GM12878 (cell line): ENCODE measurements at regions not wholly inside any gene's neighbourhood (a gene's known extent, or its start where the extent isn't known, plus 50 kb on each side); places are given as distances from the start of the nearest gene placed in this dataset.

Experiments used
- ATAC-seq: fragments of 200-7000 bp; cut with Tn5 transposase; 3 replicates; pipeline ENCODE4 v1.9.1; 2020; ENCODE audit warnings: mild to moderate bottlenecking, moderate library complexity
- BruUV-seq: library from RNA; stranded (reverse); fragments of 400-500 nt; replicated peaks from 2 replicates; lab custom pipeline; 2021; lab: Mats Ljungman, UMichigan
- CTCF ChIA-PET: fragments of 300-600 bp; sonication (Branson Sonifier 250); formaldehyde crosslinking; extraction: SDS; loops from one replicate; lab custom pipeline; 2021; ENCODE audit warnings: inconsistent platforms; lab: Yijun Ruan, JAX
- POLR2A ChIA-PET: fragments of 350-600 bp; formaldehyde crosslinking; extraction: SDS; loops from one replicate; lab custom pipeline; 2021; ENCODE audit warnings: inconsistent platforms; lab: Charles Lee
- RAD21 ChIA-PET: fragments of 300-600 bp; sonication (Branson Sonifier 250); formaldehyde crosslinking; loops from one replicate; lab custom pipeline; 2023; ENCODE audit warnings: antibody characterized with exemption; ENCODE audit not compliant: unreplicated experiment; lab: Charles Lee
- SMC1A ChIA-PET: fragments of 300-600 bp; sonication (Branson Sonifier 250); formaldehyde crosslinking; loops from one replicate; lab custom pipeline; 2023; ENCODE audit not compliant: unreplicated experiment, uncharacterized antibody; lab: Charles Lee
- DNase-seq: peaks from one replicate; pipeline ENCODE4 v3.0.0-alpha.2; 2011; ENCODE audit warnings: low read depth, low spot score
- FAIRE-seq: peaks from 3 replicates; lab custom pipeline; 2011; peaks lifted over from hg19 to GRCh38; lab: Jason Lieb, UNC
- H2AFZ ChIP-seq: 2 replicates; pipeline ENCODE4 v1.6.0; 2011; ENCODE audit warnings: low read depth, low read length, control low read depth; ENCODE audit not compliant: control insufficient read depth
- H3K27ac ChIP-seq: 2 replicates; pipeline ENCODE4 v1.5.1; 2011; ENCODE audit warnings: control low read depth; ENCODE audit not compliant: control insufficient read depth, insufficient read depth
- H3K27me3 ChIP-seq, 2 experiments: replicated peaks in 1 of 2; 2 replicates each; pipeline versions ENCODE4 v1.6.0 to v1.6.1; 2011; ENCODE audit warnings: low read length in 1 of 2; ENCODE audit not compliant: control insufficient read depth in 2 of 2, insufficient read depth in 2 of 2
- H3K36me3 ChIP-seq, 2 experiments: 2 replicates each; pipeline ENCODE4 v1.5.1; 2011; ENCODE audit warnings: low read length in 1 of 2; ENCODE audit not compliant: control insufficient read depth in 2 of 2, insufficient read depth in 2 of 2
- H3K4me1 ChIP-seq: 2 replicates; pipeline ENCODE4 v1.6.1; 2011; ENCODE audit warnings: mild to moderate bottlenecking, low read length, moderate library complexity, mixed read lengths; ENCODE audit not compliant: control insufficient read depth, insufficient read depth
- H3K4me2 ChIP-seq: 2 replicates; pipeline ENCODE4 v1.6.0; 2011; ENCODE audit warnings: control low read depth; ENCODE audit not compliant: control insufficient read depth, insufficient read depth
- H3K4me3 ChIP-seq: fragments of 200-600 bp; sonication (generic); 2 replicates; pipeline ENCODE4 v1.5.1; 2016
- H3K79me2 ChIP-seq: 2 replicates; pipeline ENCODE4 v1.6.0; 2011; ENCODE audit warnings: low read length; ENCODE audit not compliant: control insufficient read depth, insufficient read depth
- H3K9ac ChIP-seq: 2 replicates; pipeline ENCODE4 v1.8.0; 2011; ENCODE audit warnings: low read length, control low read depth, mixed read lengths; ENCODE audit not compliant: control insufficient read depth, insufficient read depth
- H3K9me3 ChIP-seq: replicated peaks from 3 replicates; pipeline ENCODE4 v1.5.1; 2011; ENCODE audit warnings: mild to moderate bottlenecking, low read length; ENCODE audit not compliant: control insufficient read depth, insufficient read depth
- H4K20me1 ChIP-seq: 2 replicates; pipeline ENCODE4 v1.6.0; 2011; ENCODE audit not compliant: control insufficient read depth, insufficient read depth
- CHD4 ChIP-seq: fragments of 200-600 bp; sonication (generic); IDR thresholded peaks from 2 replicates; pipeline ENCODE4 v1.6.1; 2016; ENCODE audit warnings: mild to moderate bottlenecking
- CREB1 ChIP-seq: IDR thresholded peaks from 2 replicates; pipeline ENCODE4 v1.6.1; 2012; ENCODE audit warnings: low read depth, mild to moderate bottlenecking, inconsistent platforms
- EED ChIP-seq: sonication (generic); IDR thresholded peaks from 2 replicates; pipeline ENCODE4 v1.6.1; 2016; ENCODE audit warnings: antibody characterized with exemption, low read depth
- IKZF1 ChIP-seq: fragments of 450-650 bp; conservative IDR thresholded peaks from 2 replicates; pipeline ENCODE4 v1.6.1; 2017; ENCODE audit warnings: antibody characterized with exemption, mild to moderate bottlenecking
- JUNB ChIP-seq: IDR thresholded peaks from 2 replicates; pipeline ENCODE4 v1.6.1; 2016; ENCODE audit warnings: antibody characterized with exemption, mild to moderate bottlenecking
- JUND ChIP-seq: IDR thresholded peaks from 2 replicates; pipeline ENCODE4 v1.6.1; 2012; ENCODE audit warnings: low read depth, mild to moderate bottlenecking, low read length, improper control_type of control experiment, moderate library complexity
- MEF2B ChIP-seq: fragments of 450-650 bp; IDR thresholded peaks from 2 replicates; pipeline ENCODE4 v1.6.1; 2018; ENCODE audit warnings: mild to moderate bottlenecking, moderate library complexity; ENCODE audit not compliant: partially characterized antibody, poor library complexity, severe bottlenecking
- POLR2A ChIP-seq: IDR thresholded peaks from 2 replicates; pipeline ENCODE4 v1.6.1; 2011; ENCODE audit warnings: low read depth, mild to moderate bottlenecking, low read length
- RAD21 ChIP-seq: IDR thresholded peaks from 2 replicates; pipeline ENCODE4 v1.6.1; 2011; ENCODE audit warnings: mild to moderate bottlenecking, low read depth, low read length, moderate library complexity; ENCODE audit not compliant: insufficient read depth
- SMC3 ChIP-seq: IDR thresholded peaks from 2 replicates; pipeline ENCODE4 v1.6.1; 2011; ENCODE audit warnings: low read length, improper control_type of control experiment, borderline replicate concordance
- TARDBP ChIP-seq: IDR thresholded peaks from 2 replicates; pipeline ENCODE4 v1.6.1; 2016; ENCODE audit warnings: borderline replicate concordance
- TCF3 ChIP-seq: IDR thresholded peaks from 2 replicates; pipeline ENCODE4 v1.6.1; 2012; ENCODE audit warnings: low read depth, mild to moderate bottlenecking, low read length, borderline replicate concordance; ENCODE audit not compliant: insufficient read depth
- YBX1 ChIP-seq: fragments of 450-650 bp; IDR thresholded peaks from 2 replicates; pipeline ENCODE4 v1.6.1; 2016; ENCODE audit warnings: antibody characterized with exemption
- ZBED1 ChIP-seq: IDR thresholded peaks from 2 replicates; pipeline ENCODE4 v1.6.1; 2016; ENCODE audit warnings: borderline replicate concordance
- ZNF217 ChIP-seq: fragments of 450-650 bp; IDR thresholded peaks from 2 replicates; pipeline ENCODE4 v1.6.1; 2017; ENCODE audit warnings: antibody characterized with exemption, mild to moderate bottlenecking
- ZSCAN29 ChIP-seq: fragments of 450-650 bp; IDR thresholded peaks from 2 replicates; pipeline ENCODE4 v1.6.1; 2017; ENCODE audit warnings: mild to moderate bottlenecking, moderate library complexity
- WGBS: methylation state at CpG from one replicate; pipeline ENCODE4 v1.1.6; 2016; ENCODE audit warnings: low lambda C conversion rate; ENCODE audit not compliant: insufficient replicate concordance, insufficient coverage; ENCODE audit errors: missing lambda C conversion rate; 5-methylcytosine and 5-hydroxymethylcytosine counted together
- in situ Hi-C: fragments of 300-500 bp; cut with MboI; formaldehyde crosslinking; loops from 9 replicates; pipeline ENCODE4 v1.14.3; 2018; ENCODE audit warnings: mixed read lengths
- intact Hi-C: fragments of 100-400 bp; cut with micrococcal nuclease; formaldehyde crosslinking; loops from one replicate; pipeline ENCODE4 v1.14.2; 2022; ENCODE audit not compliant: unreplicated experiment
- TF ChIP-seq, protein P1 (sequence below): fragments of 450-650 bp; formaldehyde crosslinking; IDR thresholded peaks from 2 replicates; pipeline ENCODE4 v1.4.0; 2020; ENCODE audit warnings: mild to moderate bottlenecking, moderate library complexity
- TF ChIP-seq, protein P2 (sequence below): fragments of 450-650 bp; conservative IDR thresholded peaks from 2 replicates; pipeline ENCODE4 v1.6.1; 2017; ENCODE audit warnings: mild to moderate bottlenecking, moderate library complexity
- TF ChIP-seq, protein P3 (sequence below): IDR thresholded peaks from 2 replicates; pipeline ENCODE4 v1.6.1; 2011; ENCODE audit warnings: mild to moderate bottlenecking, low read depth, low read length, moderate library complexity; ENCODE audit not compliant: insufficient replicate concordance
- TF ChIP-seq, protein P4 (sequence below): fragments of 450-650 bp; IDR thresholded peaks from 2 replicates; pipeline ENCODE4 v1.6.1; 2017; ENCODE audit warnings: borderline replicate concordance

DNA sequence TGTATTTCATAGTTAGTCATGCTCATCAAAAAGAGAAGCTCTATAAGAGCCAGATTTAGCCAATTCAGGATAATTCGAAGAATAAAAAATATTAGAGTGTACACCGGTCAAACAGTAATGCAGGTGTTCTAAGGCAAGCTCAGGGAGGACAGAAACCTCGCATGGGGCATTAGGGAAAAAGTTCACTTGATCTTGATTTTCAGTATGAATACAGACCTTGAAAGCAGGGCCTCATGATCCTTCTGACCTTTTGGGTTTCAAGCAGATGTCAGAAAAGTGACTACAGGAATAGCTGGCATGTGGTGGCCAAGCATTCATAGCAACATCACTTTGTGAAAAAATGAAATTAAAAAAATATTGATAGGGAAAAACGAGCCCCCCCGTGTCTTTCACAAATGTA, 394.9 kb downstream of the KIF4B start:
- H3K36me3 ChIP-seq, result no peaks in the 10 kb centered on the region
- no TSS peak for BruUV-seq
- POLR2A ChIA-PET, result no interaction called here
- no peak for DNase-seq
- no peak overlapping the region for H3K4me2 ChIP-seq
- CTCF ChIA-PET, result no interaction called here
- no peak for ATAC-seq
- H3K27ac ChIP-seq, result no peak overlapping the region
- intact Hi-C loops, result no loop called here
- H3K4me1 ChIP-seq, result no peaks in the 10 kb centered on the region
- no peak overlapping the region for H3K4me3 ChIP-seq
- H3K9me3 ChIP-seq, result no peaks in the 10 kb centered on the region
- H3K9ac ChIP-seq, result no peak overlapping the region
- WGBS, result 33% methylated on average over 5 of the region's 5 CpGs
- RAD21 ChIA-PET, result no interaction called here
- H2AFZ ChIP-seq, result no peak overlapping the region
- TF ChIP-seq IKZF1, result no peak
- no peak for TF ChIP-seq SMC3
- no peak for TF ChIP-seq JUND
- TF ChIP-seq, protein P1, sequence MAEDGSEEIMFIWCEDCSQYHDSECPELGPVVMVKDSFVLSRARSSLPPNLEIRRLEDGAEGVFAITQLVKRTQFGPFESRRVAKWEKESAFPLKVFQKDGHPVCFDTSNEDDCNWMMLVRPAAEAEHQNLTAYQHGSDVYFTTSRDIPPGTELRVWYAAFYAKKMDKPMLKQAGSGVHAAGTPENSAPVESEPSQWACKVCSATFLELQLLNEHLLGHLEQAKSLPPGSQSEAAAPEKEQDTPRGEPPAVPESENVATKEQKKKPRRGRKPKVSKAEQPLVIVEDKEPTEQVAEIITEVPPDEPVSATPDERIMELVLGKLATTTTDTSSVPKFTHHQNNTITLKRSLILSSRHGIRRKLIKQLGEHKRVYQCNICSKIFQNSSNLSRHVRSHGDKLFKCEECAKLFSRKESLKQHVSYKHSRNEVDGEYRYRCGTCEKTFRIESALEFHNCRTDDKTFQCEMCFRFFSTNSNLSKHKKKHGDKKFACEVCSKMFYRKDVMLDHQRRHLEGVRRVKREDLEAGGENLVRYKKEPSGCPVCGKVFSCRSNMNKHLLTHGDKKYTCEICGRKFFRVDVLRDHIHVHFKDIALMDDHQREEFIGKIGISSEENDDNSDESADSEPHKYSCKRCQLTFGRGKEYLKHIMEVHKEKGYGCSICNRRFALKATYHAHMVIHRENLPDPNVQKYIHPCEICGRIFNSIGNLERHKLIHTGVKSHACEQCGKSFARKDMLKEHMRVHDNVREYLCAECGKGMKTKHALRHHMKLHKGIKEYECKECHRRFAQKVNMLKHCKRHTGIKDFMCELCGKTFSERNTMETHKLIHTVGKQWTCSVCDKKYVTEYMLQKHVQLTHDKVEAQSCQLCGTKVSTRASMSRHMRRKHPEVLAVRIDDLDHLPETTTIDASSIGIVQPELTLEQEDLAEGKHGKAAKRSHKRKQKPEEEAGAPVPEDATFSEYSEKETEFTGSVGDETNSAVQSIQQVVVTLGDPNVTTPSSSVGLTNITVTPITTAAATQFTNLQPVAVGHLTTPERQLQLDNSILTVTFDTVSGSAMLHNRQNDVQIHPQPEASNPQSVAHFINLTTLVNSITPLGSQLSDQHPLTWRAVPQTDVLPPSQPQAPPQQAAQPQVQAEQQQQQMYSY, result no peak
- TF ChIP-seq, protein P2, sequence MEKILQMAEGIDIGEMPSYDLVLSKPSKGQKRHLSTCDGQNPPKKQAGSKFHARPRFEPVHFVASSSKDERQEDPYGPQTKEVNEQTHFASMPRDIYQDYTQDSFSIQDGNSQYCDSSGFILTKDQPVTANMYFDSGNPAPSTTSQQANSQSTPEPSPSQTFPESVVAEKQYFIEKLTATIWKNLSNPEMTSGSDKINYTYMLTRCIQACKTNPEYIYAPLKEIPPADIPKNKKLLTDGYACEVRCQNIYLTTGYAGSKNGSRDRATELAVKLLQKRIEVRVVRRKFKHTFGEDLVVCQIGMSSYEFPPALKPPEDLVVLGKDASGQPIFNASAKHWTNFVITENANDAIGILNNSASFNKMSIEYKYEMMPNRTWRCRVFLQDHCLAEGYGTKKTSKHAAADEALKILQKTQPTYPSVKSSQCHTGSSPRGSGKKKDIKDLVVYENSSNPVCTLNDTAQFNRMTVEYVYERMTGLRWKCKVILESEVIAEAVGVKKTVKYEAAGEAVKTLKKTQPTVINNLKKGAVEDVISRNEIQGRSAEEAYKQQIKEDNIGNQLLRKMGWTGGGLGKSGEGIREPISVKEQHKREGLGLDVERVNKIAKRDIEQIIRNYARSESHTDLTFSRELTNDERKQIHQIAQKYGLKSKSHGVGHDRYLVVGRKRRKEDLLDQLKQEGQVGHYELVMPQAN, result no peak
- no peak for TF ChIP-seq RAD21
- TF ChIP-seq, protein P3, sequence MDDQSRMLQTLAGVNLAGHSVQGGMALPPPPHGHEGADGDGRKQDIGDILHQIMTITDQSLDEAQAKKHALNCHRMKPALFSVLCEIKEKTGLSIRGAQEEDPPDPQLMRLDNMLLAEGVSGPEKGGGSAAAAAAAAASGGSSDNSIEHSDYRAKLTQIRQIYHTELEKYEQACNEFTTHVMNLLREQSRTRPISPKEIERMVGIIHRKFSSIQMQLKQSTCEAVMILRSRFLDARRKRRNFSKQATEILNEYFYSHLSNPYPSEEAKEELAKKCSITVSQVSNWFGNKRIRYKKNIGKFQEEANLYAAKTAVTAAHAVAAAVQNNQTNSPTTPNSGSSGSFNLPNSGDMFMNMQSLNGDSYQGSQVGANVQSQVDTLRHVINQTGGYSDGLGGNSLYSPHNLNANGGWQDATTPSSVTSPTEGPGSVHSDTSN, result no peak
- no peak for TF ChIP-seq CHD4
- no peak for TF ChIP-seq ZBED1
- TF ChIP-seq MEF2B, result no peak
- TF ChIP-seq TCF3, result no peak
- TF ChIP-seq POLR2A, result no peak
- TF ChIP-seq EED, result no peak
- TF ChIP-seq ZNF217, result no peak
- TF ChIP-seq YBX1, result no peak
- TF ChIP-seq TARDBP, result no peak
- TF ChIP-seq JUNB, result no peak
- no peak for TF ChIP-seq CREB1
- no peak for TF ChIP-seq ZSCAN29
- TF ChIP-seq, protein P4, sequence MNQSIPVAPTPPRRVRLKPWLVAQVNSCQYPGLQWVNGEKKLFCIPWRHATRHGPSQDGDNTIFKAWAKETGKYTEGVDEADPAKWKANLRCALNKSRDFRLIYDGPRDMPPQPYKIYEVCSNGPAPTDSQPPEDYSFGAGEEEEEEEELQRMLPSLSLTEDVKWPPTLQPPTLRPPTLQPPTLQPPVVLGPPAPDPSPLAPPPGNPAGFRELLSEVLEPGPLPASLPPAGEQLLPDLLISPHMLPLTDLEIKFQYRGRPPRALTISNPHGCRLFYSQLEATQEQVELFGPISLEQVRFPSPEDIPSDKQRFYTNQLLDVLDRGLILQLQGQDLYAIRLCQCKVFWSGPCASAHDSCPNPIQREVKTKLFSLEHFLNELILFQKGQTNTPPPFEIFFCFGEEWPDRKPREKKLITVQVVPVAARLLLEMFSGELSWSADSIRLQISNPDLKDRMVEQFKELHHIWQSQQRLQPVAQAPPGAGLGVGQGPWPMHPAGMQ, result no peak
- no peaks in the 10 kb centered on the region for H4K20me1 ChIP-seq
- SMC1A ChIA-PET, result no interaction called here
- H3K79me2 ChIP-seq, result no peaks in the 10 kb centered on the region
- in situ Hi-C loops, result no loop called here
- no peak for FAIRE-seq
- H3K27me3 ChIP-seq, result no peaks in the 10 kb centered on the region
